IPS-18a (cell line): ENCODE measurements at regions not wholly inside any gene's neighbourhood (a gene's known extent, or its start where the extent isn't known, plus 50 kb on each side); places are given as distances from the start of the nearest gene placed in this dataset.

ENCODE experiments used
- H3K27ac ChIP-seq: one replicate; pipeline ENCODE4 v1.5.1; 2013; ENCODE audit warnings: low read length
- H3K27me3 ChIP-seq: one replicate; pipeline ENCODE4 v1.6.1; 2013; ENCODE audit warnings: mild to moderate bottlenecking, low read length; ENCODE audit not compliant: control insufficient read depth, insufficient read depth
- H3K36me3 ChIP-seq: one replicate; pipeline ENCODE4 v1.6.1; 2013; ENCODE audit warnings: low read depth, low read length; ENCODE audit not compliant: control insufficient read depth
- H3K4me1 ChIP-seq: one replicate; pipeline ENCODE4 v1.6.1; 2013; ENCODE audit warnings: low read depth, low read length; ENCODE audit not compliant: control insufficient read depth
- H3K4me3 ChIP-seq: one replicate; pipeline ENCODE4 v1.5.1; 2013; ENCODE audit warnings: low read length
- H3K9ac ChIP-seq: one replicate; pipeline ENCODE4 v1.6.1; 2013; ENCODE audit warnings: mild to moderate bottlenecking, low read length, moderate library complexity
- H3K9me3 ChIP-seq: one replicate; pipeline ENCODE4 v1.6.1; 2013; ENCODE audit warnings: low read depth, low read length; ENCODE audit not compliant: control insufficient read depth

- Histone ChIP-seq H3K9ac (no peak overlapping the region), H3K9me3 (no peaks in the 10 kb centered on the region), H3K4me1 (no peaks in the 10 kb centered on the region), H3K27me3 (no peaks in the 10 kb centered on the region), H3K4me3 (no peak overlapping the region), H3K36me3 (no peaks in the 10 kb centered on the region), H3K27ac (no peak overlapping the region)
These were observed 1674.9 kb downstream of the HACE1 start for GRCh38 chr6:103184776-103185175.

GRCh38 chr6:103183831-103184411, 1675.8 kb downstream of the HACE1 start:
- Histone ChIP-seq H3K9ac (no peak overlapping the region), H3K36me3 (no peaks in the 10 kb centered on the region), H3K4me1 (no peaks in the 10 kb centered on the region), H3K9me3 (no peaks in the 10 kb centered on the region), H3K27me3 (no peaks in the 10 kb centered on the region), H3K4me3 (no peak overlapping the region), H3K27ac (no peak overlapping the region)

GRCh38 chr6:103178193-103178592, 1681.5 kb downstream of the HACE1 start:
- H3K9me3 ChIP-seq, result no peaks in the 10 kb centered on the region

GRCh38 chr6:103177791-103178190, 1681.9 kb downstream of the HACE1 start:
- H3K27me3 ChIP-seq, result no peaks in the 10 kb centered on the region
- no peak overlapping the region for H3K9ac ChIP-seq
- no peak overlapping the region for H3K27ac ChIP-seq
- no peak overlapping the region for H3K4me3 ChIP-seq
- no peaks in the 10 kb centered on the region for H3K4me1 ChIP-seq
- H3K36me3 ChIP-seq, result no peaks in the 10 kb centered on the region
- H3K9me3 ChIP-seq, result no peaks in the 10 kb centered on the region

More at GRCh38 chr6:103178193-103178592, 1681.5 kb downstream of the HACE1 start:
- Histone ChIP-seq H3K9ac (no peak overlapping the region), H3K4me3 (no peak overlapping the region), H3K27ac (no peak overlapping the region), H3K27me3 (no peaks in the 10 kb centered on the region), H3K36me3 (no peaks in the 10 kb centered on the region), H3K4me1 (no peaks in the 10 kb centered on the region)

- Histone ChIP-seq H3K27ac (no peak overlapping the region), H3K36me3 (no peaks in the 10 kb centered on the region), H3K9ac (no peak overlapping the region), H3K4me3 (no peak overlapping the region), H3K9me3 (no peaks in the 10 kb centered on the region), H3K4me1 (no peaks in the 10 kb centered on the region), H3K27me3 (no peaks in the 10 kb centered on the region)
These were observed 1684.7 kb downstream of the HACE1 start for GRCh38 chr6:103175056-103175455.

- Histone ChIP-seq H3K36me3 (no peaks in the 10 kb centered on the region), H3K9me3 (no peaks in the 10 kb centered on the region), H3K4me3 (no peak overlapping the region), H3K27ac (no peak overlapping the region), H3K27me3 (no peaks in the 10 kb centered on the region), H3K4me1 (no peaks in the 10 kb centered on the region), H3K9ac (no peak overlapping the region)
These were observed 1692.2 kb downstream of the HACE1 start for GRCh38 chr6:103167345-103168071.

GRCh38 chr6:103154779-103155572, 1704.7 kb downstream of the HACE1 start:
- H3K9ac ChIP-seq, result no peak overlapping the region

GRCh38 chr6:103153016-103153415, 1706.7 kb downstream of the HACE1 start:
- Histone ChIP-seq H3K9me3 (no peaks in the 10 kb centered on the region), H3K4me3 (no peak overlapping the region), H3K9ac (no peak overlapping the region), H3K27me3 (no peaks in the 10 kb centered on the region), H3K36me3 (no peaks in the 10 kb centered on the region), H3K27ac (no peak overlapping the region), H3K4me1 (no peaks in the 10 kb centered on the region)

More at GRCh38 chr6:103154779-103155572, 1704.7 kb downstream of the HACE1 start:
- Histone ChIP-seq H3K9me3 (no peaks in the 10 kb centered on the region), H3K36me3 (no peaks in the 10 kb centered on the region), H3K27me3 (no peaks in the 10 kb centered on the region), H3K27ac (no peak overlapping the region), H3K4me3 (no peak overlapping the region), H3K4me1 (no peaks in the 10 kb centered on the region)

- no peak overlapping the region for H3K27ac ChIP-seq
- no peaks in the 10 kb centered on the region for H3K27me3 ChIP-seq
- H3K9ac ChIP-seq, result no peak overlapping the region
- H3K4me1 ChIP-seq, result no peaks in the 10 kb centered on the region
- no peaks in the 10 kb centered on the region for H3K36me3 ChIP-seq
- H3K4me3 ChIP-seq, result no peak overlapping the region
- no peaks in the 10 kb centered on the region for H3K9me3 ChIP-seq
These were observed 1716.8 kb downstream of the HACE1 start for GRCh38 chr6:103142902-103143301.

GRCh38 chr6:103140308-103141027, 1719.3 kb downstream of the HACE1 start:
- Histone ChIP-seq H3K4me3 (no peak overlapping the region), H3K9me3 (no peaks in the 10 kb centered on the region), H3K27ac (no peak overlapping the region), H3K9ac (no peak overlapping the region), H3K4me1 (no peaks in the 10 kb centered on the region), H3K36me3 (no peaks in the 10 kb centered on the region), H3K27me3 (no peaks in the 10 kb centered on the region)

GRCh38 chr6:103139377-103139776, 1720.3 kb downstream of the HACE1 start:
- H3K27ac ChIP-seq, result no peak overlapping the region
- H3K4me1 ChIP-seq, result no peaks in the 10 kb centered on the region
- H3K36me3 ChIP-seq, result no peaks in the 10 kb centered on the region
- no peak overlapping the region for H3K4me3 ChIP-seq
- H3K9ac ChIP-seq, result no peak overlapping the region
- no peaks in the 10 kb centered on the region for H3K27me3 ChIP-seq
- no peaks in the 10 kb centered on the region for H3K9me3 ChIP-seq
